Keratinocyte (primary cell): ENCODE measurements at regions not wholly inside any gene's neighbourhood (a gene's known extent, or its start where the extent isn't known, plus 50 kb on each side); places are given as distances from the start of the nearest gene placed in this dataset.

Experiments
- EZH2 ChIP-seq: IDR thresholded peaks from one replicate; pipeline ENCODE4 v1.6.1; 2012; ENCODE audit warnings: inconsistent platforms, mild to moderate bottlenecking, low read length, moderate library complexity
- TF ChIP-seq, protein P1 (sequence below), 3 experiments: IDR thresholded peaks in 1 of 3; conservative IDR thresholded peaks in 1 of 3; optimal IDR thresholded peaks in 1 of 3; 2 replicates in 2 of 3; 3 replicates in 1 of 3; pipeline versions ENCODE3 to v1.5.1; 2011; ENCODE audit warnings: low read length in 3 of 3, mild to moderate bottlenecking in 3 of 3, moderate library complexity in 2 of 3, control low read depth in 1 of 3, inconsistent platforms in 1 of 3; ENCODE audit not compliant: insufficient read depth in 2 of 3; ENCODE audit errors: extremely low read depth in 1 of 3

DNA sequence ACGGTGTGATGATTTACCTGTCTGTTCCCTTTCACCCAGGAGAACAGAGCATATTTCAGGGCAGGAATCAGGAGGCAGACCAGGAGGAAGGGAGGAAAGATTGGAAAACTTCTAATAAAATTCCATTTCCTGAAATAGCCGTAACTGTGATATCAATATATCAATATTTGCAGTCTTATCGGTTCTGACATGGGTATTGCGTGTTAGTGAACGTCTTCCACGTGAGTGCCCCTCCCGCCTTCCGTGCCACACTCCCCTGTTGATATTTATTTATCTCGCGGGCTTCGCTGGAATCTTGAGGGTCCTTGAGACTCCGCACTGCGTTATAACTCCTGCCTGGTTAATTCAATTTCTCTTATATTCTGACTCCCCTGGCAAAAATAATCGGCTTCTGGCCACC lies 1160.4 kb downstream of the BRD1 start:
- TF ChIP-seq, protein P1, sequence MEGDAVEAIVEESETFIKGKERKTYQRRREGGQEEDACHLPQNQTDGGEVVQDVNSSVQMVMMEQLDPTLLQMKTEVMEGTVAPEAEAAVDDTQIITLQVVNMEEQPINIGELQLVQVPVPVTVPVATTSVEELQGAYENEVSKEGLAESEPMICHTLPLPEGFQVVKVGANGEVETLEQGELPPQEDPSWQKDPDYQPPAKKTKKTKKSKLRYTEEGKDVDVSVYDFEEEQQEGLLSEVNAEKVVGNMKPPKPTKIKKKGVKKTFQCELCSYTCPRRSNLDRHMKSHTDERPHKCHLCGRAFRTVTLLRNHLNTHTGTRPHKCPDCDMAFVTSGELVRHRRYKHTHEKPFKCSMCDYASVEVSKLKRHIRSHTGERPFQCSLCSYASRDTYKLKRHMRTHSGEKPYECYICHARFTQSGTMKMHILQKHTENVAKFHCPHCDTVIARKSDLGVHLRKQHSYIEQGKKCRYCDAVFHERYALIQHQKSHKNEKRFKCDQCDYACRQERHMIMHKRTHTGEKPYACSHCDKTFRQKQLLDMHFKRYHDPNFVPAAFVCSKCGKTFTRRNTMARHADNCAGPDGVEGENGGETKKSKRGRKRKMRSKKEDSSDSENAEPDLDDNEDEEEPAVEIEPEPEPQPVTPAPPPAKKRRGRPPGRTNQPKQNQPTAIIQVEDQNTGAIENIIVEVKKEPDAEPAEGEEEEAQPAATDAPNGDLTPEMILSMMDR (optimal IDR thresholded peaks at IDR 0.05 in 1 of 3, IDR thresholded peaks at IDR 0.05 in 1 of 3, conservative IDR thresholded peaks at IDR 0.05 in 1 of 3; ENCODE audit: extremely low read depth in 1 of 3, insufficient read depth in 2 of 3, low read length in 3 of 3): no peak
- no peak for TF ChIP-seq EZH2
